DLD1 (cell line): ENCODE measurements at regions not wholly inside any gene's neighbourhood (a gene's known extent, or its start where the extent isn't known, plus 50 kb on each side); places are given as distances from the start of the nearest gene placed in this dataset.

Experiments
- in situ Hi-C: cut with HindIII; loops from 2 replicates; pipeline ENCODE4 v1.10.0; 2017; ENCODE audit warnings: low sequenced_read_pairs

GRCh38 chr16:80144191-80144590 lies 396.6 kb upstream of the DYNLRB2 start:
- in situ Hi-C loops, result no loop called here

- in situ Hi-C loops, result no loop called here
Observed at GRCh38 chr16:80142940-80143339, 397.9 kb upstream of the DYNLRB2 start.

- in situ Hi-C loops, result no loop called here
Observed at GRCh38 chr16:80142281-80142680, 398.5 kb upstream of the DYNLRB2 start.

- in situ Hi-C loops, result no loop called here
Observed at GRCh38 chr16:80129791-80130190, 411.0 kb upstream of the DYNLRB2 start.

DNA sequence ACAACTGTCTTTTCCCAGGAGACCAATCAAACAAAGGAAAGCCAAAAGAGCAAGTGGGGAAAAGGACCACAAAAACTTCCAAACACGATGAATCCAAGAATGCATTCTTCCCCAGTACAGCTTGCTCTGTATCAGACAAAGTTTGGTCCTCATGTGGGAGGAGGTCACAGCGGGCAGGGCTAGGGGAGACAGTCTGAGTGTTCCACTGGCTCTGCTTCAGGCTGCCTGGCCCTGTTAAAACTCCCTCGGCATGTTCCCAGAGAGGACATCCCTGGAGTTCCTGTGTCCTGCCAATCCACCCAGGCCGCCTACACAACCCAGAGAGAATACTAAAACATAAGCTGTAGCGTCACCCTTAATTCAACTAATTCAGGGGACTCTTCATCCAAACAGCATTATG lies 415.1 kb upstream of the DYNLRB2 start:
- in situ Hi-C loops, result no loop called here

GRCh38 chr16:80123189-80123588 lies 417.6 kb upstream of the DYNLRB2 start:
- in situ Hi-C loops, result no loop called here

DNA sequence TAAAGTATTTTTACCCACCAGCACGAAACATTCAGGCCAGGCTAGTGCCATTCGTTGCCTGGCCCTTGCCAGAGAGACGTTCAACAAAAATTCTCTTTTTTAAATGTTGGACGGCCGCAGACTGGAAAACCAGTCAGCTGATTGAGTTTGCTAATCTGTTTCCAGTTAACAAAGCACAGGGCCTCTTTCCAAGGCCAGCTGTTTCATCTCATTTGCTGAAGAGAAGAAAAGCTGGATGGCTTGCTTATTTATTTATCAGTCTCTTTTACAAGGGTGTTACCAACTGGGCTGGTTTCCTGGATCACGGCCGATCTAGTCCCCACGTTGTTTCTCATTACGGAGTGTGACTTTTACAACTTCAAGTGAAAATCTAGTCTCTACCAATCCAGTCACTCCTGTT lies 418.7 kb upstream of the DYNLRB2 start:
- in situ Hi-C loops, result no loop called here

DNA sequence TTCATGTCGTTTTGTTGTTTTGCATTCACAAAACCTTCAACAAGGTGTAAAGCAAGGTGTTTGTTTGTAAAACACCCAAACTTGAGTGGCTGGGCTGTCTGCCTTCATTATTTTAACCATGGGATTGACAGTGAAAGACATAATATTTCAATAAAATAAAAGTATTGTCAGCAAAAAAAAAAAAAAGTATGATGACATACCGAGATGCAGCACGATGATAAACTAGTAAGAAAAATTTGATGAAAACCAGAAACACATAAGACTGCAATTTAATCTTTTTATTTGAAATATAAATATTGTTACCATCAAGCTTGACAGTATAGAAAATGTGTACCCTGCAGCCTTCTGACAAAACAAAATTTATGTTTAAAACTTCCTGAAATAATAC lies 419.3 kb upstream of the DYNLRB2 start:
- in situ Hi-C loops, result no loop called here

GRCh38 chr16:80120899-80121521 lies 419.8 kb upstream of the DYNLRB2 start:
- in situ Hi-C loops, result no loop called here

- in situ Hi-C loops, result no loop called here
Observed at GRCh38 chr16:80117556-80118130, 423.1 kb upstream of the DYNLRB2 start.

- in situ Hi-C loops, result no loop called here
Observed at GRCh38 chr16:80116711-80117110, 424.1 kb upstream of the DYNLRB2 start.

GRCh38 chr16:80114699-80115098 lies 426.1 kb upstream of the DYNLRB2 start:
- in situ Hi-C loops, result no loop called here

DNA sequence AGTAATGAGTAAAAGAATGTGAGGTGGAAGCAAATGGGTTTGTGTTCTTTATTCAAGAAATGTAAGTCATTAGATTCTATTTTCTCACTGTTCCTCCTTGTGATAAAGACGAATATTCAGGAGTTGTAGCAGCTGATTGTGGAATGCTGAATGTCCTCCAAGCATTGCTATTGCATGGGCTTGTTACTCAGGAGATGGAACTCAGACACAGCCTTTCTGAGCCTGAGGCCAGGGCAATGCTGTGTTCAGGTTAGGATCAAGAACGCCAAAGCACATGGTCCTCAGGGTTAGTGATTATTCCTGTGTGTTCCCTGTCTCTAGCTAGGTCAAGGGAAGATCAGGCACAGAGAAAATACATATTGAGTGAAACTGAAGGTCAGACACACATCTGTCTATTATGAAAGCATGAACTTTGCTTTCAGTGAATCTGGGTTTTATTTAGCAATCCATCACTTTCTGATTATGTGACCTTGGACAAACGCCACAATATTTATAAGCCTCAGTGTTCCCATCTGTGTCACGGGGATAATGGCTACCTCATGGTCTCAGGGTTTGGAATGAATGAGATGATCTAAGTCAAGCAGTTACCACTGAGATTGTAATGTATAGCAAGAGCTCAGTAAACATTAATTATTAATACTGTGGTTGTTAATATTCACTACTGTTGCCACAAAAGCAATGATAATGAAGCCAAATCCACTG lies 426.8 kb upstream of the DYNLRB2 start:
- in situ Hi-C loops, result no loop called here

- in situ Hi-C loops, result no loop called here
Observed at GRCh38 chr16:80109581-80109980, 431.2 kb upstream of the DYNLRB2 start.

GRCh38 chr16:80107900-80108299 lies 432.9 kb upstream of the DYNLRB2 start:
- in situ Hi-C loops, result no loop called here

- in situ Hi-C loops, result no loop called here
Observed at GRCh38 chr16:80105751-80106150, 435.0 kb upstream of the DYNLRB2 start.

GRCh38 chr16:80105160-80105559 lies 435.6 kb upstream of the DYNLRB2 start:
- in situ Hi-C loops, result no loop called here

DNA sequence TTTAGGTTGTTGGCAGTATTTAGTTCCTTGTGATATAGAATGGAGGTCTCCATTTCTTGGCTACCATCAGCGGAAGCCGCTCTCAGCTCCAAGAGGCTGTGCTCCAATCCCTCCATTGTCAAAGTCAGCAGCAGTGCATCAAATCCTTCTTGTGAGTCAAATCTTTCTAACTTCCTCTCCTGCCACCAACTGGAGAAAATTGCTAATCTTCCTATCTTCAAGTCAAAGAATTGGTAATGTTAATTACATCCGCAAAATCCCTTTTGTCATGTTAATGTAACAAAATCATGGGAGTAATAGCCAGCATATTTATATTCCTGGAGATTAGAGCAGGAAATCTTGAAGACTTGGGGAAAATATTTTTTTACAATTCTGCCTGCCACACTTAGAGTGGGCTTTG lies 436.4 kb upstream of the DYNLRB2 start:
- in situ Hi-C loops, result no loop called here

GRCh38 chr16:80103463-80103862 lies 437.3 kb upstream of the DYNLRB2 start:
- in situ Hi-C loops, result no loop called here

DNA sequence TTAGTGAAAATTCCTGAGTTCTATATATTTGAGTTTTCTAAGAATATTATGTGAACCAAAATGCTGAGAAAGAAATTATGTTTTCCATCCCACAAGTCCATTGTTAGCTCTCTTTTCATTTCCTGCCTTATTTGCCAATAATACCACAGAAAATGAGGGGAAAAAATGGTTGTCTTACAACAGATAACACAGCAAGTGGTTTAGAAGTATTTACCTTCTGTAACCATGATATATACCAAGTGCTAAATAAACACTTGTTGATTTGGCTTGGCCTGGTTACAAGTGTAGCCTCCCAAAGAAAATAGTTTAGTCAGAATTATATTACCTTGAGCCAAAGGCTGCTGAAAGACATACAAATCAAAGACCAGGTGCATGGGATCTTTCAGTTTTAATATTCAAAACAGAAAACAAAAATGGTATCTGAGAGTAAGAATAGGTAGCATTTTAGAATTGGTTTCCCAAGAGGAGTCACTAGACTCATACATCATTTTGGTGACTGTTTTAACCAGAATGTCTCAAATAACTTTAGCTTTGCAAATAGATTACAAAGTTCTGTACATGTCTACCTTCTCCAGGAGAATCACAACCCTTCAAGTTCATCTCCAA lies 439.8 kb upstream of the DYNLRB2 start:
- in situ Hi-C loops, result no loop called here

- in situ Hi-C loops, result no loop called here
Observed at GRCh38 chr16:80100186-80100585, 440.6 kb upstream of the DYNLRB2 start.

- in situ Hi-C loops, result no loop called here
Observed at GRCh38 chr16:80097098-80097497, 443.7 kb upstream of the DYNLRB2 start.
